Right cardiac atrium (tissue), 5 donors: ENCODE measurements at regions not wholly inside any gene's neighbourhood (a gene's known extent, or its start where the extent isn't known, plus 50 kb on each side); places are given as distances from the start of the nearest gene placed in this dataset.

Source experiments
- ATAC-seq, 2 donors: fragments of 200-7000 bp; cut with Tn5 transposase; one replicate each; pipeline versions ENCODE4 v1.8.0 to v1.9.1; 2020; ENCODE audit warnings: moderate library complexity in 2 of 2, mild to moderate bottlenecking in 1 of 2
- DNase-seq, 3 donors: peaks; one replicate each; pipeline ENCODE4 v3.0.0-alpha.2; 2020
- H3K27ac ChIP-seq: one replicate; pipeline ENCODE4 v1.5.1; 2013; ENCODE audit warnings: mild to moderate bottlenecking, low read length, control low read depth, moderate library complexity
- H3K27me3 ChIP-seq: one replicate; pipeline ENCODE4 v1.6.1; 2013; ENCODE audit not compliant: control insufficient read depth, insufficient read depth
- H3K4me1 ChIP-seq: one replicate; pipeline ENCODE4 v1.6.1; 2013; ENCODE audit warnings: low read length; ENCODE audit not compliant: control insufficient read depth, insufficient read depth
- H3K4me3 ChIP-seq: one replicate; pipeline ENCODE4 v1.5.1; 2013; ENCODE audit warnings: low read length, control low read depth
- H3K9me3 ChIP-seq: one replicate; pipeline ENCODE4 v1.6.1; 2013; ENCODE audit warnings: low read length; ENCODE audit not compliant: control insufficient read depth
- WGBS: extraction: QIAGEN DNeasy Blood & Tissue Kit; methylation state at CpG from one replicate; pipeline ENCODE4 v1.1.7; 2013; 5-methylcytosine and 5-hydroxymethylcytosine counted together
- intact Hi-C, 4 donors: fragments of 100-400 bp; cut with DNase I; formaldehyde crosslinking; loops; one replicate each; pipeline versions ENCODE4 v1.11.0 to v1.14.0; 2022 to 2023
- donor health status: healthy with polysubstance abuse.
- donor health status: DM: no; HTN: yes; CAD: no.
- donor health status: DM: no; HTN: no; CAD: no.
- donor health status: DM: no; HTN: yes; CAD: no; lungs with severe emphysema.
- donor health status: DM: yes; HTN: yes; CAD: no.

GRCh38 chr1:9434247-9435152 is 104.8 kb upstream of the SLC25A33 start:
- H3K27ac ChIP-seq: peak overlapping the region; percentile 82

GRCh38 chr1:9435153-9435636 is 104.1 kb upstream of the SLC25A33 start:
- Histone ChIP-seq H3K27ac (peak overlapping the region; percentile 89), H3K9me3 (no peaks in the 10 kb centered on the region), H3K4me3 (no peak overlapping the region), H3K4me1 (peaks cover 10% of the 10 kb centered on the region), H3K27me3 (no peaks in the 10 kb centered on the region)
- DNase-seq: peak in 1 of 3 donors; percentile 66
- intact Hi-C loops: no loop called here
- WGBS: 23% methylated on average over 4 of the region's 4 CpGs
- peak; percentile 57 to 60 for ATAC-seq

More at GRCh38 chr1:9434247-9435152, 104.8 kb upstream of the SLC25A33 start:
- peaks cover 10% of the 10 kb centered on the region for H3K4me1 ChIP-seq
- H3K27me3 ChIP-seq: no peaks in the 10 kb centered on the region
- intact Hi-C loops: no loop called here
- DNase-seq (peak in 1 of 3 donors; percentile 61), ATAC-seq (no peak)
- no peak overlapping the region for H3K4me3 ChIP-seq
- no peaks in the 10 kb centered on the region for H3K9me3 ChIP-seq
- WGBS: 57% methylated on average over 11 of the region's 11 CpGs

GRCh38 chr1:9435854-9436640 is 103.2 kb upstream of the SLC25A33 start:
- Histone ChIP-seq H3K27me3 (no peaks in the 10 kb centered on the region), H3K9me3 (no peaks in the 10 kb centered on the region), H3K4me3 (no peak overlapping the region), H3K27ac (peak overlapping the region; percentile 89), H3K4me1 (peaks cover 11% of the 10 kb centered on the region)
- WGBS: 38% methylated on average over 5 of the region's 5 CpGs
- intact Hi-C loops: no loop called here
- peak in 1 of 3 donors; percentile 55 for DNase-seq
- peak in 1 of 2 donors; percentile 15 for ATAC-seq

DNA sequence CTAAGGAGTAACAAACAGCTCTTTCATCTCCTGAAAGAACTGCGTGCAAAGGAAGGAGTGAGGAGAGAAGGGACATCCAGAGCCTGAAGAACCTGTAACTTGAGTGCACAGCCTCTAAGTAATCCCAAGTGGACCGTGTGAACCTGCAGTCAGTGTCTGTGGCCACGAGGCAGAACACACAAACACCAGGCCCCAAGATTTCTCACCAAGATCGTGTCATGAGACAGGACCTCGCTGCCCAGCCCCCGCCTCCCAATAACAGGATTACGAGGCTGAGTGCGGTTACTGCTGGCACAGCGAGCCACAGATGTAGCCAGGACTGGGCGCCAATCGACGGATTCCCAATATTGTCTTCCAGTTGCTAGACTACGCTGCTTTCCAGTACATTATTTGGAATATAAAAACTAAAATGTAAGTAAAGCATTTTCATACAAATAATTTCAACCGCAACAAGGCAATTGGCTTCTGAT is 101.3 kb upstream of the SLC25A33 start:
- H3K4me3 ChIP-seq: no peak overlapping the region
- H3K27me3 ChIP-seq: no peaks in the 10 kb centered on the region
- DNase-seq (peak; percentile 54 to 86 (median 80)), ATAC-seq (peak in 1 of 2 donors; percentile 14)
- WGBS: 55% methylated on average over 14 of the region's 14 CpGs
- H3K4me1 ChIP-seq: peaks cover 11% of the 10 kb centered on the region
- H3K27ac ChIP-seq: peak overlapping the region; percentile 84
- no peaks in the 10 kb centered on the region for H3K9me3 ChIP-seq
- intact Hi-C loops: no loop called here

GRCh38 chr1:9438431-9439073 is 100.7 kb upstream of the SLC25A33 start:
- peak in 2 of 3 donors; percentile 58 to 73 for DNase-seq
- peak; percentile 44 to 60 for ATAC-seq
- Histone ChIP-seq H3K4me1 (peaks cover 11% of the 10 kb centered on the region), H3K27me3 (no peaks in the 10 kb centered on the region), H3K27ac (peak overlapping the region; percentile 31), H3K9me3 (no peaks in the 10 kb centered on the region), H3K4me3 (no peak overlapping the region)
- intact Hi-C loops: no loop called here
- WGBS: 37% methylated on average over 12 of the region's 12 CpGs

DNA sequence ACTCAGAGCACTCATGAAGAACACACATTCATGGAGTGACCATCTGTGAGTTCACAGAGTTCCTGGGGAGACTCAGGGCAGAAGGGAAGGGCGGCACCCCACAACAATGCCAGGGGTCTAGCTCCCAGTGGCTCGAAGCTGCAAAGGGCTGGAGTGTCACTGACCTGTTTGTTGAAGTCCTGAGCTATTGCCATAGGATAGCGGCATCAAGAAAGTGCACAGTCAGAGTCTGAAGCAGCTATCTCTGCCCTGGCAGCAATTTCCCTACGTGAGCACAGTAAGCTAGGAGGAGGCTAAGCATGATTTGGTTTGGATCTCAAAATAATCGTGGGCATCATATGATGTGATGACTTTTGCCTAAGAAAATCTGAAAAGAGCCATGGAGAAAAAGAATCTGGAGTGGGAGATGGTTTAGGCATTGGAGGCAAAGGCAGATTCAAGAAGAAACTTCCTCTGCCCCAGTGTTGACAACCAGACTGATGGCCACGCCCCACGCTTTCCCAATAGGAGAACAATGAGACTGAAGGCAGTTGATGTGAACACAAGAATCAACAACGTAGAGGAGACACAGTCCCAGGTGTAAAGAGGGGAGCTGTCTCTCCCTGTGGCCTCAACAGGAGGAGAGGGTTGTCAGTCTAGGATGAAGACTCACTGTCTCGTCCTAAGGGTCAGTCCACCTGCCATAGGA is 100.0 kb upstream of the SLC25A33 start:
- Histone ChIP-seq H3K4me3 (no peak overlapping the region), H3K4me1 (peaks cover 11% of the 10 kb centered on the region), H3K27ac (peak overlapping the region; percentile 31), H3K27me3 (no peaks in the 10 kb centered on the region), H3K9me3 (no peaks in the 10 kb centered on the region)
- ATAC-seq: no peak
- 68% methylated on average over 9 of the region's 9 CpGs for WGBS
- intact Hi-C loops: no loop called here
- peak in 1 of 3 donors; percentile 73 for DNase-seq

DNA sequence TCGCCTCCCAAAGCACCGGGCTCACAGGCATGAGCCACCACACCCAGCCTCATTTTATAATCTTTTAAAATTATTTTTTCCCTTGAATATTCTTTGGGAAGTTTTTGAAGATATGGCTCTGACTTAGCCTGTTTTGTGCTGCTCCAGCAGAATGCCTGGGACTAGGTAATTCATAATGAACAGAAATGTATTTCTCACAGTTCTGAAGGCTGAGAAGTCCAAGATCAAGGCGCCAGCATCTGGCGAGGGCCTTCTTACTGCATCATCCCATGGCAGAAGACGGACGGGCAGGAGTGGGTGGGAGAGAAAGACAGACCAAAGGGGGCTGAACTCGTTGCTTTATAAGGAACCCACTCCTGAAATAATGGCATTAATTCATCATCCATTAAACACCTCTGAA is 99.0 kb upstream of the SLC25A33 start:
- Histone ChIP-seq H3K4me3 (no peak overlapping the region), H3K9me3 (no peaks in the 10 kb centered on the region), H3K27me3 (no peaks in the 10 kb centered on the region), H3K27ac (peak overlapping the region; percentile 87), H3K4me1 (peaks cover 10% of the 10 kb centered on the region)
- no peak for ATAC-seq
- DNase-seq: no peak
- intact Hi-C loops: loop anchor here in 1 of 4 donors (5.0 kb wide), 1 partner anchor 48 kb away; no protein-coding TSS in a partner anchor
- 91% methylated on average over 7 of the region's 7 CpGs for WGBS

GRCh38 chr1:9440763-9441194 is 98.5 kb upstream of the SLC25A33 start:
- Histone ChIP-seq H3K9me3 (no peaks in the 10 kb centered on the region), H3K4me1 (peaks cover 8% of the 10 kb centered on the region), H3K27me3 (no peaks in the 10 kb centered on the region), H3K27ac (peak overlapping the region; percentile 87), H3K4me3 (no peak overlapping the region)
- peak; percentile 67 for ATAC-seq
- 60% methylated on average over 3 of the region's 3 CpGs for WGBS
- peak; percentile 44 to 78 (median 76) for DNase-seq
- intact Hi-C loops: loop anchor here in 1 of 4 donors (5.0 kb wide), 1 partner anchor 48 kb away; no protein-coding TSS in a partner anchor

GRCh38 chr1:9441451-9442133 is 97.7 kb upstream of the SLC25A33 start:
- DNase-seq: peak in 2 of 3 donors; percentile 80
- Histone ChIP-seq H3K27me3 (no peaks in the 10 kb centered on the region), H3K4me3 (no peak overlapping the region), H3K4me1 (peaks cover 6% of the 10 kb centered on the region), H3K27ac (peak overlapping the region; percentile 87), H3K9me3 (no peaks in the 10 kb centered on the region)
- intact Hi-C loops: loop anchor here in 1 of 4 donors (5.0 kb wide), 1 partner anchor 49 kb away; no protein-coding TSS in a partner anchor
- 36% methylated on average over 20 of the region's 20 CpGs for WGBS
- ATAC-seq: peak; percentile 27 to 34
